ENCODE measurements at regions not wholly inside any gene's neighbourhood (a gene's known extent, or its start where the extent isn't known, plus 50 kb on each side); places are given as distances from the start of the nearest gene placed in this dataset.

GRCh38 chr1:199817266-199817665, 210.2 kb upstream of the NR5A2 start:
- intact Hi-C loops (cut with DNase I; ENCODE audit: low total_unique reads) = no loop called here
- no peaks in the 10 kb centered on the region for H3K4me1 ChIP-seq
- TF ChIP-seq CTCF (IDR thresholded peaks at IDR 0.05) = no peak
- H3K36me3 ChIP-seq = no peaks in the 10 kb centered on the region
- H3K9me3 ChIP-seq = no peaks in the 10 kb centered on the region
- no peak overlapping the region for H3K27ac ChIP-seq
- no peak overlapping the region for H3K4me3 ChIP-seq
- DNase-seq = no peak
- H3K27me3 ChIP-seq = no peaks in the 10 kb centered on the region

GRCh38 chr1:199821029-199821779, 206.3 kb upstream of the NR5A2 start:
- Histone ChIP-seq H3K27me3 (no peaks in the 10 kb centered on the region), H3K27ac (no peak overlapping the region), H3K4me1 (no peaks in the 10 kb centered on the region), H3K36me3 (no peaks in the 10 kb centered on the region), H3K4me3 (no peak overlapping the region), H3K9me3 (peaks cover 0 to 11% (median 0%) of the 10 kb centered on the region in 3 donors)
- no peak for DNase-seq
- no peak for TF ChIP-seq CTCF (IDR thresholded peaks at IDR 0.05)
- intact Hi-C loops (cut with DNase I; ENCODE audit: low total_unique reads) = no loop called here

- Histone ChIP-seq H3K27ac (no peak overlapping the region), H3K9me3 (peaks cover 0 to 5% (median 0%) of the 10 kb centered on the region in 3 donors), H3K4me1 (no peaks in the 10 kb centered on the region), H3K27me3 (no peaks in the 10 kb centered on the region), H3K4me3 (no peak overlapping the region), H3K36me3 (no peaks in the 10 kb centered on the region)
- TF ChIP-seq CTCF (IDR thresholded peaks at IDR 0.05) = no peak
- DNase-seq = no peak
- intact Hi-C loops (cut with DNase I; ENCODE audit: low total_unique reads) = no loop called here
Measured at GRCh38 chr1:199832451-199832850, 195.1 kb upstream of the NR5A2 start.

GRCh38 chr1:199834711-199835110, 192.8 kb upstream of the NR5A2 start:
- intact Hi-C loops (cut with DNase I; ENCODE audit: low total_unique reads) = no loop called here
- DNase-seq = no peak
- H3K36me3 ChIP-seq = no peaks in the 10 kb centered on the region
- peaks cover 0 to 5% (median 0%) of the 10 kb centered on the region in 3 donors for H3K9me3 ChIP-seq
- no peak overlapping the region for H3K4me3 ChIP-seq
- no peaks in the 10 kb centered on the region for H3K27me3 ChIP-seq
- TF ChIP-seq CTCF (IDR thresholded peaks at IDR 0.05) = no peak
- H3K4me1 ChIP-seq = no peaks in the 10 kb centered on the region
- H3K27ac ChIP-seq = no peak overlapping the region

GRCh38 chr1:199836430-199836829, 191.1 kb upstream of the NR5A2 start:
- Histone ChIP-seq H3K36me3 (no peaks in the 10 kb centered on the region), H3K4me1 (no peaks in the 10 kb centered on the region), H3K9me3 (peaks cover 0 to 5% (median 0%) of the 10 kb centered on the region in 3 donors), H3K4me3 (no peak overlapping the region), H3K27ac (no peak overlapping the region), H3K27me3 (no peaks in the 10 kb centered on the region)
- intact Hi-C loops (cut with DNase I; ENCODE audit: low total_unique reads) = no loop called here
- DNase-seq = no peak
- no peak for TF ChIP-seq CTCF (IDR thresholded peaks at IDR 0.05)

Data from tibial artery (tissue), 4 donors.